ENCODE measurements at regions not wholly inside any gene's neighbourhood (a gene's known extent, or its start where the extent isn't known, plus 50 kb on each side); places are given as distances from the start of the nearest gene placed in this dataset.
A peak's percentile ranks its signal among the peaks of the same experiment; 100 is the strongest.
"Not testable (repeated sequence)": the region's sequence is repeated elsewhere in the genome, so short reads cannot be mapped to it uniquely, and the experiment has no call there.

GRCh38 chr7:110421490-110422241 lies 669.3 kb upstream of the LRRN3 start:
- no peak for DNase-seq

- no peak for DNase-seq
Observed at GRCh38 chr7:110432061-110432553, 658.8 kb upstream of the LRRN3 start.

- not testable (repeated sequence) for DNase-seq
Observed at GRCh38 chr7:110438926-110439325, 652.0 kb upstream of the LRRN3 start.

GRCh38 chr7:110442381-110442837 lies 648.5 kb upstream of the LRRN3 start:
- DNase-seq, result peak; percentile 61

- DNase-seq, result no peak
Observed at GRCh38 chr7:110446658-110447057, 644.3 kb upstream of the LRRN3 start.

GRCh38 chr7:110448918-110449317 lies 642.0 kb upstream of the LRRN3 start:
- no peak for DNase-seq

- no peak for DNase-seq
Observed at GRCh38 chr7:110454713-110455112, 636.2 kb upstream of the LRRN3 start.

GRCh38 chr7:110461621-110462020 lies 629.3 kb upstream of the LRRN3 start:
- no peak for DNase-seq

- DNase-seq, result no peak
Observed at GRCh38 chr7:110470420-110470819, 620.5 kb upstream of the LRRN3 start.

- not testable (repeated sequence) for DNase-seq
Observed at GRCh38 chr7:110472419-110472818, 618.5 kb upstream of the LRRN3 start.

- no peak for DNase-seq
Observed at GRCh38 chr7:110480964-110481363, 610.0 kb upstream of the LRRN3 start.

- DNase-seq, result no peak
Observed at GRCh38 chr7:110483553-110483952, 607.4 kb upstream of the LRRN3 start.

GRCh38 chr7:110484356-110484755 lies 606.6 kb upstream of the LRRN3 start:
- DNase-seq, result no peak

GRCh38 chr7:110486549-110486948 lies 604.4 kb upstream of the LRRN3 start:
- no peak for DNase-seq

GRCh38 chr7:110502888-110503465 lies 588.0 kb upstream of the LRRN3 start:
- DNase-seq, result peak; percentile 25

- no peak for DNase-seq
Observed at GRCh38 chr7:110507369-110507768, 583.6 kb upstream of the LRRN3 start.

GRCh38 chr7:110507832-110508231 lies 583.1 kb upstream of the LRRN3 start:
- DNase-seq, result no peak

- not testable (repeated sequence) for DNase-seq
Observed at GRCh38 chr7:110514975-110515551, 575.9 kb upstream of the LRRN3 start.

GRCh38 chr7:110519851-110520250 lies 571.1 kb upstream of the LRRN3 start:
- no peak for DNase-seq

- DNase-seq, result no peak
Observed at GRCh38 chr7:110521357-110521911, 569.5 kb upstream of the LRRN3 start.

- no peak for DNase-seq
Observed at GRCh38 chr7:110522061-110522760, 568.7 kb upstream of the LRRN3 start.

- no peak for DNase-seq
Observed at GRCh38 chr7:110522761-110523200, 568.1 kb upstream of the LRRN3 start.

- no peak for DNase-seq
Observed at GRCh38 chr7:110529175-110529574, 561.8 kb upstream of the LRRN3 start.
